OCI-LY3 (cell line): ENCODE measurements at regions not wholly inside any gene's neighbourhood (a gene's known extent, or its start where the extent isn't known, plus 50 kb on each side); places are given as distances from the start of the nearest gene placed in this dataset.

Source experiments
- H2AFZ ChIP-seq: fragments of 200-600, 300-600 bp; shearing (Covaris generic); 2 replicates; pipeline ENCODE4 v1.6.0; 2014; ENCODE audit warnings: antibody characterized with exemption, low read depth, low read length
- H3K27ac ChIP-seq: fragments of 200-600, 300-600 bp; sonication (generic); 2 replicates; pipeline ENCODE4 v1.5.1; 2014; ENCODE audit warnings: mild to moderate bottlenecking, low read length, moderate library complexity, mixed read lengths
- H3K27me3 ChIP-seq: fragments of 200-600, 300-600 bp; sonication (generic); 2 replicates; pipeline ENCODE4 v1.6.1; 2014; ENCODE audit warnings: low read depth, low read length, mixed read lengths
- H3K36me3 ChIP-seq: fragments of 200-600, 300-600 bp; sonication (generic); replicated peaks from 2 replicates; pipeline ENCODE3; 2014; ENCODE audit warnings: low read depth, low read length, mixed read lengths
- H3K4me1 ChIP-seq: fragments of 300-600, 200-600 bp; sonication (generic); 2 replicates; pipeline ENCODE4 v1.6.1; 2014; ENCODE audit warnings: low read length, mixed read lengths
- H3K4me2 ChIP-seq: fragments of 200-600, 300-600 bp; sonication (generic); 2 replicates; pipeline ENCODE4 v1.6.1; 2014; ENCODE audit warnings: low read length, mixed read lengths
- H3K4me3 ChIP-seq: fragments of 300-600, 200-600 bp; sonication (generic); 2 replicates; pipeline ENCODE4 v1.5.1; 2014; ENCODE audit warnings: antibody characterized with exemption, mild to moderate bottlenecking, low read length, moderate library complexity
- H3K79me2 ChIP-seq: fragments of 300-600, 200-600 bp; shearing (Covaris generic); 2 replicates; pipeline ENCODE4 v1.6.1; 2014; ENCODE audit warnings: mild to moderate bottlenecking, low read length, mixed read lengths
- H3K9ac ChIP-seq: fragments of 300-600, 200-600 bp; shearing (Covaris generic); 2 replicates; pipeline ENCODE4 v1.6.0; 2014; ENCODE audit warnings: mild to moderate bottlenecking, low read length, moderate library complexity
- H3K9me3 ChIP-seq: fragments of 200-600, 300-600 bp; shearing (Covaris generic); 2 replicates; pipeline ENCODE4 v1.6.1; 2014; ENCODE audit warnings: low read length, mixed read lengths; ENCODE audit not compliant: insufficient read depth
- H4K20me1 ChIP-seq: fragments of 200-600, 300-600 bp; sonication (generic); 2 replicates; pipeline ENCODE4 v1.6.1; 2016; ENCODE audit warnings: low read length, mixed read lengths; ENCODE audit not compliant: insufficient read depth
- CTCF ChIP-seq: fragments of 200-600, 300-600 bp; sonication (generic); IDR thresholded peaks from 2 replicates; pipeline ENCODE4 v1.5.1; 2014; ENCODE audit warnings: antibody characterized with exemption, low read length, low read depth
- EZH2phosphoT487 ChIP-seq: fragments of 200-600 bp; shearing (Covaris generic); IDR thresholded peaks from 2 replicates; pipeline ENCODE4 v1.6.1; 2018; ENCODE audit warnings: antibody characterized with exemption, mixed run types, low read depth

- Histone ChIP-seq H4K20me1 (no peaks in the 10 kb centered on the region), H3K27ac (no peak overlapping the region), H2AFZ (no peak overlapping the region), H3K4me1 (no peaks in the 10 kb centered on the region), H3K36me3 (no peaks in the 10 kb centered on the region), H3K27me3 (no peaks in the 10 kb centered on the region), H3K9ac (no peak overlapping the region), H3K4me2 (no peak overlapping the region), H3K9me3 (no peaks in the 10 kb centered on the region), H3K4me3 (no peak overlapping the region), H3K79me2 (no peaks in the 10 kb centered on the region)
- TF ChIP-seq EZH2phosphoT487 (no peak), CTCF (no peak)
Observed at GRCh38 chr1:68976916-68977610, 480.2 kb upstream of the DEPDC1 start.

- no peaks in the 10 kb centered on the region for H3K27me3 ChIP-seq
- no peak overlapping the region for H2AFZ ChIP-seq
Observed at GRCh38 chr1:68979891-68980290, 483.0 kb upstream of the DEPDC1 start.

GRCh38 chr1:68984289-68984688 lies 487.4 kb upstream of the DEPDC1 start:
- Histone ChIP-seq H3K4me2 (no peak overlapping the region), H2AFZ (no peak overlapping the region), H3K36me3 (no peaks in the 10 kb centered on the region), H3K9ac (no peak overlapping the region), H3K79me2 (no peaks in the 10 kb centered on the region), H3K9me3 (no peaks in the 10 kb centered on the region), H3K4me3 (no peak overlapping the region), H4K20me1 (no peaks in the 10 kb centered on the region), H3K4me1 (no peaks in the 10 kb centered on the region), H3K27ac (no peak overlapping the region), H3K27me3 (no peaks in the 10 kb centered on the region)
- TF ChIP-seq CTCF (no peak), EZH2phosphoT487 (no peak)

More at GRCh38 chr1:68979891-68980290, 483.0 kb upstream of the DEPDC1 start:
- H3K4me2 ChIP-seq = no peak overlapping the region
- no peaks in the 10 kb centered on the region for H3K9me3 ChIP-seq
- TF ChIP-seq EZH2phosphoT487 (no peak), CTCF (no peak)
- no peaks in the 10 kb centered on the region for H4K20me1 ChIP-seq
- H3K4me1 ChIP-seq = no peaks in the 10 kb centered on the region
- no peak overlapping the region for H3K9ac ChIP-seq
- H3K4me3 ChIP-seq = no peak overlapping the region
- H3K27ac ChIP-seq = no peak overlapping the region
- no peaks in the 10 kb centered on the region for H3K36me3 ChIP-seq
- H3K79me2 ChIP-seq = no peaks in the 10 kb centered on the region

- Histone ChIP-seq H3K36me3 (no peaks in the 10 kb centered on the region), H4K20me1 (no peaks in the 10 kb centered on the region), H3K27ac (no peak overlapping the region), H3K27me3 (no peaks in the 10 kb centered on the region), H3K4me1 (no peaks in the 10 kb centered on the region), H3K9ac (no peak overlapping the region), H3K79me2 (no peaks in the 10 kb centered on the region), H2AFZ (no peak overlapping the region), H3K4me2 (no peak overlapping the region), H3K9me3 (no peaks in the 10 kb centered on the region), H3K4me3 (no peak overlapping the region)
- no peak for TF ChIP-seq CTCF
- no peak for TF ChIP-seq EZH2phosphoT487
Observed at GRCh38 chr1:68994096-68994495, 497.2 kb upstream of the DEPDC1 start.
